ENCODE measurements at regions not wholly inside any gene's neighbourhood (a gene's known extent, or its start where the extent isn't known, plus 50 kb on each side); places are given as distances from the start of the nearest gene placed in this dataset.
"Not testable (repeated sequence)": the region's sequence is repeated elsewhere in the genome, so short reads cannot be mapped to it uniquely, and the experiment has no call there.

DNA sequence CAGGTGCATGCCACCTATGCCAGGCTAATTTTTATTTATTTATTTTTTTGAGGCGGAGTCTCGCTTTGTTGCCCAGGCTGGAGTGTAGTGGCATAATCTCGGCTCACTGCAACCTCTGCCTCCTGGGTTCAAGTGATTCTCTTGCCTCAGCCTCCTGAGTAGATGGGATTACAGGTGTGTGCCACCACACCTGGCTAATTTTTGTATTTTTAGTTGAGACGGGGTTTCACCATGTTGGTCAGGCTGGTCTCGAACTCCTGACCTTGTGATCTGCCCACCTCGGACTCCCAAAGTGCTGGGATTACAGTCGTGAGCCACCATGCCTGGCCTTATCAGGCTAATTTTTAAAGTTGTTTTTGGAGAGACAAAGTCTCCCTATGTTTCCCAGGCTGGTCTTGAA is 210.7 kb upstream of the ZNF217 start:
- TF ChIP-seq CTCF (IDR thresholded peaks at IDR 0.05; ENCODE audit: low read depth, low read length, poor library complexity, severe bottlenecking); EZH2phosphoT487 (IDR thresholded peaks at IDR 0.05; ENCODE audit: borderline replicate concordance, low read length): not testable (repeated sequence)

Measured in DOHH2 (cell line).